HG03159 (cell line): ENCODE measurements at regions not wholly inside any gene's neighbourhood (a gene's known extent, or its start where the extent isn't known, plus 50 kb on each side); places are given as distances from the start of the nearest gene placed in this dataset.

ENCODE experiments used
- ATAC-seq: cut with Tn5 transposase; IDR thresholded peaks from one replicate; pipeline ENCODE4 v1.9.1; 2021; ENCODE audit warnings: mild to moderate bottlenecking, moderate library complexity; ENCODE audit not compliant: unreplicated experiment

DNA sequence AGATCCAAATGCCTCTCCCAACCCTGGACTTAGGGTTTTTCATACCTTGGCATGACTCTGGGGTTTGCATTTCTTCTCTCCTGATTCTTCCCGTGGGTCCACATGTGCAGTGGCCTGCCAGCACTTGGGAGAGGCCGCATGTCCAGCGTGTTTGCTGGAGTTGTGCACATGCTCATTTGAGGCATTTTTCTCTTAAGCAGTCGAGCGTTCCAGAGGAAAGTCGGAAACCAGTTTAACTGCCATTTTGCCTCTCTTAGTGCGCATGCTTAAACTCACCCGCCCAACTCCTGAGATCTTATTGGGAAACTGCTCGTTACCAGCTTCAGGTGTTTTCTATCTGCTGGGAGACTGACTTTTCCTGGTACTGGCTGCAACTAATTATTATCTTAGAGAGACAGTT is 888.4 kb upstream of the PHF14 start:
- no peak for ATAC-seq

- no peak for ATAC-seq
Measured at GRCh38 chr7:10100572-10100971, 873.1 kb upstream of the PHF14 start.

GRCh38 chr7:10101351-10101750 is 872.3 kb upstream of the PHF14 start:
- no peak for ATAC-seq

- no peak for ATAC-seq
Measured at GRCh38 chr7:10104292-10104691, 869.4 kb upstream of the PHF14 start.

- ATAC-seq, result no peak
Measured at GRCh38 chr7:10106609-10107008, 867.1 kb upstream of the PHF14 start.

DNA sequence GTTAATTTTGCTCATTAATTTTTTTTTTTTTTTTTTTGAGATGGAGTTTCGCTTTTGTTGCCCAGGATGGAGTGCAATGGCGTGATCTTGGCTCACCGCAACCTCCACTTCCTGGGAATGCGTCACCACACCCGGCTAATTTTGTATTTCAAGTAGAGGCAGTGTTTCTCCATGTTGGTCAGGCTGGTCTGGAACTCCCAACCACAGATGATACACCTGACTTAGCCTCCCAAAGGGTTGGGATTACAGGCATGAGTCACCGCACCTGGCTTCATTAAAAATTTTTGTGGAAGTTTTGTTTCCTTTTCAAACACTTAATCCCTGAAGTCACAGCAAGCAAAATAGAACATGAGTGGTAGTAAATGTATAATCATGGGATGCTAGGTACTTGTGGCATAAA is 857.2 kb upstream of the PHF14 start:
- ATAC-seq, result no peak

GRCh38 chr7:10117815-10118214 is 855.9 kb upstream of the PHF14 start:
- ATAC-seq, result no peak

DNA sequence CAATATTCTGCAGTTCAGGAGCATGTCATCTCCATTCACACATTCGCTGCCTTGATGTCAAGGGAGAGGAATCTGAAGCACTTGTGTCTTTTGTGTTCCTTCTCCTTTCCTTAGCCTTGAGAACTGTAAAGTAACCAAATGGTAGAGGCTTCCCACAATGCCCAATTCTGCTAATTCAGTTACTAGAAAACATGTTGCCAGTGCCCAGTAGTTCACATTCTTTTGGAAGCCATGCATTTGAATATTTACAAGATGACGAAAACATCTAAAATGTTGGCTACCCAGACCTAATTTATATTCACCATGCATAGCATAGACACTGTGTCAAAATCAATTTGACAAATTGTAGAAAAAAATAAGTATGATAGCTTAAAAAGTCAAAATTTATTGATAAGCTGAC is 852.7 kb upstream of the PHF14 start:
- ATAC-seq, result no peak

DNA sequence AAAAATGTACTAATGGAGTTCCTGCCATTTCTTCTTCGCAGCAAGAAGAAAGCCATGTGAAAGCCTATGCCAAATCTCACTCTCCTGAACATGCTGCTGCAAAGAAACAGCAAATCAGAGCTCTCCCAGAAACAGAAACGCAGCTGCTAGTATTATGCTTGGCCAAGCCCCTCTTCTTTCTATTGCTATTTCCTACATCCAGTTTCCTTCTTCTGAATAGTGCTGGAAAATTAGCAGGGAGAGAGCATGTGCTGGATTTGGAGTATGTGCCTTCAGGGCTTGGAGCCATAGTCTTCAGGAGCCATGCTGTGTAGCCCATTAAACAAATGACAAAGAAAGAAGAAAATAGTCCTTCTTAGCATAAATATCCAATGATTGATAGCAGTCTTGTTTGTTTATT is 852.0 kb upstream of the PHF14 start:
- no peak for ATAC-seq

GRCh38 chr7:10122551-10123100 is 851.0 kb upstream of the PHF14 start:
- no peak for ATAC-seq

DNA sequence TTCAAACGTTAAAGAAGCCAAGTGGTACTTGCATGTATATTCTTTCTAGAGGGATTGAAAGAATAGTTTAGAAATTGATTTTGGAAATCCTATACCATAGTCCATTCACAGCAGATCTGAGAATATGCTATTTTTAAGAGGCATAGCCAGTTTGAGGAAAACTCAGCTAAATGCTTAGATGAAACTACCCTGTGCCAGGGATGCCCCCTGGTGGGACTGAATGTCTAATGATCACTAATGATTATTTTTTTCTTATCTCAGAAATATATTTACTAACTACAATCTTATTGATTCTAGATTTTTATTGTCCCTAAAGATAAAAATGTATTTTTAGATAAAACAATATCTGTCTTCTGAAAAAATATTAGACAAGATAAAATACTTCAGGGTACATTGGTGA is 844.9 kb upstream of the PHF14 start:
- no peak for ATAC-seq

DNA sequence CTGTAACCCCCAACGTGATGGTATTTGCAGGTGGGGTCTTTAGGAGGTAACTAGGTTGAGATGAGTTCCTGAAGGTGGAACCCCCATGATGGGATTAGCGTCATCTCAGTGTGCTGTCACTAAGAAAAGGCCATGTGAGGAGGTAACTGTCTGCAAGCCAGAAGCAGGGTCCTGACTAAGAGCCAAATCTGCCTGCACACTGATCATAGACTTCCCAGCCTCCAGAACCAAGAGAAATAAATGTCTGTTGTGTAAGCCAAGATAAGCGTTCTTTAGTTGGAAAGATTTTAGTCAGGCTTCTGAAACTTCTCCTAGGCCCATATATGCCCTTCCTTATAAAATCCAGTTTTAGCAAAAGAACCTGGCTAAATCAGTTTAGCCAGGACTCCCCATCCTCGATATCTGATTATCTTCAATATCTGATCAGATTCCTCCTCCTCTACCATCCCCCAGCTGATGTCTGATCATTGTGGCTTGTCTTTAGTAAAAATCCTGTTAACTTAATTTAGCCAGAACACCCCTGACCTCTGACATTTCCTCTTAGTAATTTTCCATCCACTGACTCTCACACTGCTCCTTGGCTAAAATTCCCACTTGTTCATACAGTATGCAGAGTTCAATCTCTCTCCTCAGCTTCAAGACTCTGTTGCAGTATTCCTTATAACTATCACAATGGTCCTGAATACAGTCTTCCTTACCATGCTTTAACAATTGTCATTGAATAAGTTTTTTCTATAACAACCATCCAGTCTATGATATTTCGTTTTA is 835.4 kb upstream of the PHF14 start:
- ATAC-seq, result no peak

DNA sequence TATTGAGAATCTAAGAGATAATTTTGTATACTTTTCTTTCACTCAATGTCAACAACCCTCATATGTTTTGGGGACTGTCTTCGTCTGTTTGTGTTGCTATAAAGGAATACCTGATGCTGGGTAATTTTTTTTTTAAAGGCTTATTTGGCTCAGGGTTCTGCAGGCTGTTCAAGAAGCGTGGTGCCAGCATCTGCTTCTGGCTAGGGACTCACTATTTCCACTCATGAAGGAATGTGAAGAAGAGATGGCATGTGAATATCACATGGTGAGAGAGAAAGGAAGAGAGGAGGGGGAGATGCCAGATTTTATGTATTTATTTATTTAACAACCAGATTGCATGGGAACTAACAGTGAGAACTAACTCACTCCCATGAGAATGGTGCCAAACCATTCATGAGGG is 827.4 kb upstream of the PHF14 start:
- no peak for ATAC-seq

- no peak for ATAC-seq
Measured at GRCh38 chr7:10156972-10157371, 816.7 kb upstream of the PHF14 start.

GRCh38 chr7:10181996-10182395 is 791.7 kb upstream of the PHF14 start:
- ATAC-seq, result no peak

DNA sequence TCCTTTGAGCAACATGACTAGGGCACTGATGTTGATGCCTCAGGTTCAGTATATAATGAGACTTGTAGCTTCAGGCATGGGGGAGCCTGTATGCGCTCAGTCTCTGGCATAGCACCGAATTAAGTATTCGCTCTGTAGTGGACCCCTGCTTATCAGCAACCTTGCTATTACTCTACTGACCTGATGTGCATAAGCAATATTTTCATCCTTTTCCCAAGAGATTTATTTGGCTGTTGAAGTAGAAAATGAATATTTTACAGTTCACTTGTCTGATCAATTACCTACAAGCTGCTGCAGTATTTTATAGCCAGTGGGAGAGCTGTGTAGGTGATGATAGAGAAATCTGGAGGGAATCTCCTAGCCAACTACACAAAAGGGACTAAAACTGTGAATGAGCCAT is 781.6 kb upstream of the PHF14 start:
- no peak for ATAC-seq

- no peak for ATAC-seq
Measured at GRCh38 chr7:10205696-10206095, 768.0 kb upstream of the PHF14 start.

DNA sequence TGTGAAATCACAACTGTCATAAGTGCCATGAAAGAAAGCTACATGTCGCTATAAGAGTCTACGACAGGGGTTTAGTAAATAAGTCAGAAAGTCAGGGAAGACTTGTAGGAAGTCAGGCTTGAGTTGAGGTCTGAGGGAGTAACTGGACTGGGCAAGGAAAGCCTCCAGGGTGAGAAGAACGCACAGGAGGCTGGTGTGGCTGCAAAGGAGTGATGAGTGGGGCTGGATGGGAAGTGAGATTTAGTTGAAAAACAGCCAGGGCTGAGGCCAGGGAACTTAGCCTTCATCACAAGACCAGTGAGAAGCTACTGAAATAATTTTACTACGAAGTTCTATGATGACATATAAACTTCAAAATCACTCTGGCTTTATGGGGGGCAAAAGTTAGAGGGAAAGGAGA is 763.7 kb upstream of the PHF14 start:
- no peak for ATAC-seq

DNA sequence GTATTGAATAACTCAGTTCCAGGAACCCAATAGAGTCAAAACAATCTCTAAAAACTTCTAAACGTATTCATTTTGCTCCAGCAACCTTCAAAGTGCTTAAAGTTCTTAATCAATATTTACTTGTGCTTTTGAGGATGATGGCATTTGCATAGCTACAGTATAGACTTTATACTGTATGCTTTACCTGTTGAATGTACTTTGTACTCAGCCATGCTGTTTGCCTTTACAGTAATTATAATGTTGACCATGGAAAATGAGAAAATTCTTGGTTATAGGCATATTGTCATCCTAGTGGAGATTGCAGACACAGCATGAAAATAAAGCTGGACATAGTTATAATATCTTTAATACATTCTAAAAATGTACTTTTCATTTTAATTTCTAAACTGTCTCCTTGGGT is 762.7 kb upstream of the PHF14 start:
- ATAC-seq, result no peak

DNA sequence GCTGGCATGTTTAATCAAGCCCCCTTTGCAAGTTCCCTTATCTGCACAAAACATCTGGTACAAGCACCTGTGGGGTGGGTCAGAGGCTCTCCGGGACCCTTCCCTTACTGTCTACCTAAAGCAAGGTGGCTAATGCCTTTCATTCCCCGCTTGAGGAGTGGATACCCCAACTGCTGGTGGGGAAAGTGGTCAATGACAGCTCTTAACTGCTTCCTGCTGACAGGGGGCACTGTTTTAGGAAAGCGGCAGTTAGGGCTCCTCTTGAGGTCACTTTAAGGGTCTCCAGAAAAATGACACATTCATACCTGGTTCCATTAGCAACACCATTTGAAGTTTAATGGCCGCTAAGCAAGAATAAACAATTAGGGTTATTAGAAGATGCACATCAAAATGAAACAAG is 761.8 kb upstream of the PHF14 start:
- no peak for ATAC-seq

- no peak for ATAC-seq
Measured at GRCh38 chr7:10212649-10213048, 761.0 kb upstream of the PHF14 start.

DNA sequence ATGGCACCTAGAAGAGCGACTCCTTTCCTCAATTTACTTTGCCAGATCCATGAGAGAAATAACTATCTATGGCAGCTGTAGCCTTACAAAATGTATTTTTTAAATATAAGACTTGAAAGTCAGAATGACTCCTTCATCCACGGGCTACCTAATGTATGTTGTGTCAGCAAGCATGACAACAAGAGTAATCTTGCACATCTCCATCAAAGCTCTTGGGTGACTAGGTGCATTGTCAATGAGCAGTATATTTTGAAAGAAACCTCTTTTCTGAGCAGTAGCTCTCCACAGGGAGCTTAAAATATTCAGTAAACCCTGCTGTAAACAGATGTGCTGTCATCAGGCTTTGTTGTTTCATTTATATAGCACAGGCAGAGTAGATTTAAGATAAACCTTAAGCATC is 757.2 kb upstream of the PHF14 start:
- ATAC-seq, result no peak

- ATAC-seq, result no peak
Measured at GRCh38 chr7:10221084-10221483, 752.6 kb upstream of the PHF14 start.
